ENCODE measurements at regions not wholly inside any gene's neighbourhood (a gene's known extent, or its start where the extent isn't known, plus 50 kb on each side); places are given as distances from the start of the nearest gene placed in this dataset.

DNA sequence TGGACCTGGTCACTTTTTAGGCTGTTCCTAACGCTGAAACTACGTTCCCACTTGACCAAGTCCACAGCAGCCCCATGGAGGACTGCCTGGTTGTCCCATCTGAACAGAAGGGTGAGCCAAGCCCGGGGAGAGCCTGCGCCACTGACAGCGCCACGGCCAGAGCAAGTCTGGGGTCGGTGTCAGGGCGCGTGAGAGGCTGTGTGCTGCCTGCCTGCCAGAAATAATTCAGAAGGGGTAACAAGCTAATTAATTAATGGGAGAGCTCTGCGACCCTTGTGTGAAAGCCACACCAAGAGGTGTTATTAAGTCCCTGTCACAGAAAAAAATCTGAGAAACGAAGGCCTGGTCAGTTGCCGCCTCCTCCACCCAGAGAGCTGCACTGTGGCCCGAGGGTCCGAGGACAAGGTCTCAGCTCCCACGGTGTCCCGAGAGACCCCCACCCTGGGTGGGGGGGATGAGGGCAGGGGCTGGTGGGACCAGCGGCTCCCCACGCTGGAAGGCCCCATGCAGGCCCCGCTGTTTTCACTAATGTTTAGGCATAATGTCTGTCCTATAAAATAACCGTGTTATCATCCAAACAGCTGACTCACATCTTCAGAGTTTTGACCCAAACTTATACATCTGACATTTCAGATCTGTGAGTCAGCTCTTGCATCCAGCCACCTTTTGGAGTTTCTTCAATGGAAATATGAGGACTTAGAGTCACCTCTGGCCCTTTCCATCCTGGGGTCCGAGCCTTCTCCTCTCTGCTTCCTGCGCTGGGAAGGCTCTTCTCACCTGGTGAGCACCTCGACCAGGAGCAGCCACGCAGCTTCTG lies 58.5 kb downstream of the DLL1 start:
- DNase-seq (ENCODE audit: low read depth in 1 of 2, low spot score in 2 of 2) = no peak
- Histone ChIP-seq H3K4me1 (replicated peaks) (no peaks in the 10 kb centered on the region), H3K4me3 (no peak overlapping the region), H3K27me3 (replicated peaks) (no peaks in the 10 kb centered on the region), H3K9me3 (replicated peaks) (no peaks in the 10 kb centered on the region), H3K27ac (no peak overlapping the region), H3K36me3 (no peaks in the 10 kb centered on the region)

DNA sequence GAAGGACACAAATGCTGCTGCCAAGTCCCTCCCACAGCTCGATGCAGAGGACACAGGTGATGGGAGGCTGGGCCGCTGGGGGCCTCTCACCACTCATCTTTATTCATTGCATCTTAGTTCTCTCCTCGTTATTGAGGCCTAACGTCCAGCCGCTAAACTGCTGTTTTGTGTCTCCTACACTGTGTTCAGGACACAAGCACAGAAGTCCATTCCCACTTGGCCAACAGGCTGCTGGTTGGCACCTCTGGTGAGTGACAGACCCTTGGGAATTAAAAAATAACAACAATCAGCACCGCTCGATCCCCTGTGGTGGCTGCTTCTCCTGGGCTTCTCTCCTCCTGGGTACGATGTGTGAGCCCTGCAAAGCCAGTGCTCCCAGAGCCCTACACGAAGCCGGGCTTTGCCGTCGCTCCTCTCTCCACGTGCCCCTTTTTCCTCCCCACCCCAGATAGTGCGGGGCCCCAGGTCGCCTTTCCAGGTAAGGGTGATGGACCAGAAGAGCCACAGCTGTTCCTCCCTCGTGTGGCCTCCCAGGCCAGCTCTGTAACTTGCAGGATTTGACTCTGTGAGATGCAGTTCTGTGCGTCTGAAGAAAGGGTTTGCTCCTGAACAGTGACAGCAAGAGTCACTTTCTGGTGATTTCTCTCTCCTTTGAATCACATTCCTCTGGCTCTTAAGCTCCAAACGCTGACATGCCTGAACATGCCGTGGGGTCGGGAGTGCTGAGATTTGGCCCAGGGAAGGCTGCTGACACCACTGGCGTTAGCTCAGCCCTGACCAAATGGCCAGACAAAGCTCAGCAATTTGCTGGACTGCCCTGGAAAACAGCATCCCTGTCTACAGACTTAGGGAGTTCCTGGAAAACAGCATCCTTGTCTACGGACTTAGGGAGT lies 59.3 kb downstream of the DLL1 start:
- DNase-seq (ENCODE audit: low read depth in 1 of 2, low spot score in 2 of 2) = no peak
- no peak overlapping the region for H3K27ac ChIP-seq

DNA sequence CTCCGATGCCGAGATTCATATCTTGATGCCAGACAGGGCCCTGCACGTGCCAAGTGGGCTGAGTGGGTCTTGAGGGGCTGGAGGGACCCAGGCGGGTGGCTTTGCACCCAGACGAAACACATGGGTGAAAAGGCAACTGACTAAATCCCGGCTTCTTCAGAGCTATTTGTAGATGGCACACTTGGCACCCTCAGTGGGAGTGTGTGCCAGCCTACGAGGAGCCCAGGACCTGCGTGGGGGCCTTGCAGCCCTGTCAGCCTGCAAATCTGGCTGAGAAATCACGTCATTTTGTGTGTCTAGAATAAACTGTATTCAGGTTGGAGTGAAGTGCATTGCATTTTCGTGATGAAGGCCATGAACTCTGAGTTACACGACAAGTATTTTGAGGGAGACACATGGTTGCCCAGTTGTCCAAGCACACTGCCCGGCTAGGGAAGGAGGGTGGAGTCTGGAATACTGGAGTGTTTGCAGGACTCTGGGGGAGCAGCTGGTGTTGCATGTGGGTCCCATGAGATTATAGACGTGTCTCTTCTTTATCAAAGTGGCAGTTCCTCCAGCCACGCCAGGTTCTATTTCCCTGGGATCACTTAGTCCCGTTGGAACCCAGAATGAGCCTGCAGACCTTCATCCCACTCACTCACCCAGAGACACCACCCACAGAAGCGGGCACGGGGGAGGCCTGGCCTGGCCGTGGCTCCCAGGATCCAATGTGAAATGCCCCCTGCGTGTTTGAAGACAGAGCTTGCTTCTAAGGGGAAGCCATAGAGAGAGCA lies 60.2 kb downstream of the DLL1 start:
- Histone ChIP-seq H3K36me3 (no peaks in the 10 kb centered on the region), H3K27me3 (replicated peaks) (no peaks in the 10 kb centered on the region), H3K9me3 (replicated peaks) (no peaks in the 10 kb centered on the region), H3K4me1 (replicated peaks) (no peaks in the 10 kb centered on the region), H3K4me3 (no peak overlapping the region), H3K27ac (no peak overlapping the region)
- DNase-seq (ENCODE audit: low read depth in 1 of 2, low spot score in 2 of 2) = no peak

More for the DNA sequence above, 59.3 kb downstream of the DLL1 start:
- H3K4me3 ChIP-seq = no peak overlapping the region
- no peaks in the 10 kb centered on the region for H3K9me3 ChIP-seq (replicated peaks)
- H3K4me1 ChIP-seq (replicated peaks) = no peaks in the 10 kb centered on the region
- no peaks in the 10 kb centered on the region for H3K27me3 ChIP-seq (replicated peaks)
- no peaks in the 10 kb centered on the region for H3K36me3 ChIP-seq

DNA sequence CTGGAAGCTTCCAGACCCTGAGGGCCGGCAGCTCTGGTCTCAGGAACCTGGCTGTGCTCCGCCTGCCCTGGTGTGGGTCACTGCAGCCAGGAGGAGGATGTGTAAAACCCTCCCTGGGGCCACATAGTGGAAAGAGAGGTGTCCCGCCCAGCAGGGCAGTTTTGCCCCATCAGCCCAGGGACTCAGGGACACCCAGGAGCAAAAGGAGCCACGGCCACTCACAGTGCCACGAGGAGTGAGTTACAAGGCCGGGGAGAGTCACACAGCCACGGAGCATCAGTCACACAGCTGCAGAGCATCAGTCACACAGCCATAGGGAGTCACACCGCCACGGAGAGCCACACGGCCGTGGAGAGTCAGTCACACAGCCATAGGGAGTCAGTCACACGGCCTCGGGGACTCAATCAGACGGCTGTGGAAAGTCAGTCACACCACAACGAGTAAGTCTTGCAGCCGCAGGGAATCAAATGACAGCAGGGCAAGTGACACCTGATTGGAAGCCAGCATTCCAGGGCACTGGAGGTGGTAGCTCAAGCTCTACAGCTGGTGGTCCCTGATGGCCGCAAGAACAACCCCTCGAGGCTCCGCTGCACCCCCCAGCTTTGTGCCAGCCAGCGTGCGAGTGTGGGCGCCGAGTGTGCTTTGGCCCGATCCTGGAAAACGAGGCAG lies 60.9 kb downstream of the DLL1 start:
- no peak overlapping the region for H3K27ac ChIP-seq
- no peaks in the 10 kb centered on the region for H3K4me1 ChIP-seq (replicated peaks)
- no peak overlapping the region for H3K4me3 ChIP-seq
- no peaks in the 10 kb centered on the region for H3K9me3 ChIP-seq (replicated peaks)
- H3K27me3 ChIP-seq (replicated peaks) = no peaks in the 10 kb centered on the region
- DNase-seq (ENCODE audit: low read depth in 1 of 2, low spot score in 2 of 2) = no peak
- no peaks in the 10 kb centered on the region for H3K36me3 ChIP-seq

DNA sequence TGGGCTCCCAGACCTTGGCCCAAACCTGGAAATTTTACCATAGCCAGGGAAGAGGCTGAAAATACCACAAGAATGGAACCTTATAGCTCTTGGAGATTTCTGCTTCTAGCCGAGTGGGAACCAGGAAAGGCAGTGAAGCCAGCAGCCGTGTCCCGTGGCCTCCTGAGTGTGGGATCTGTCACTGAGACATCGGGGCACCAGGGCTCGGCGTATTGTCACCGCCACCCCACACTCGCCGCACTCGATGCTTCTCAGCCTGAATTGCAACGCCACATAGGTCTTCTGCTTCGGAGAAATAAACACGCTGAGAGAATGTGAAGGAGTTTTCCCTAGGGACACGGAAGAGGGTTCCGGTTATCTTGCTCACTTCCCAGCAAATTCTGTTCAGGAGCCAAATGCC lies 61.5 kb downstream of the DLL1 start:
- no peaks in the 10 kb centered on the region for H3K27me3 ChIP-seq (replicated peaks)
- no peak overlapping the region for H3K4me3 ChIP-seq
- no peak overlapping the region for H3K27ac ChIP-seq
- H3K9me3 ChIP-seq (replicated peaks) = no peaks in the 10 kb centered on the region
- no peak for DNase-seq (ENCODE audit: low read depth in 1 of 2, low spot score in 2 of 2)
- no peaks in the 10 kb centered on the region for H3K4me1 ChIP-seq (replicated peaks)
- H3K36me3 ChIP-seq = no peaks in the 10 kb centered on the region

DNA sequence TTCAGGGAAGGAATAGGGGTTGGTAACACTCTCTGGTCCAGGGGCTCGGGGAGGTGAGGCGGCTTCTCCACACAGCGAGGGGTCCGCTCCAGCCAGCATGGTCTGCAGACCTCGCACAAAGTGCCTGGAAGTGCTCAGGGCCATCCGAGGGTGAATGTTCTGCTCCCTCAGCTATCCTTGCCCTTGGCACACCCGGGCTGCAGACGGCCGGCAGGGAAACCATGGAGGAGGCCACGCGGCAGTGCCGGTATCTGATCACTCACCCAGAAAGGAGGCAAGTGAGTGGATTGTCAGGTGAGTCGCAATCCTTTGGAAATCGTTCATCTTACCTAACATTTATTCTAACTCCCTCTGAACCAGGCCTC lies 62.0 kb downstream of the DLL1 start:
- no peak overlapping the region for H3K4me3 ChIP-seq
- no peak overlapping the region for H3K27ac ChIP-seq
- no peaks in the 10 kb centered on the region for H3K4me1 ChIP-seq (replicated peaks)
- H3K36me3 ChIP-seq = no peaks in the 10 kb centered on the region
- DNase-seq (ENCODE audit: low read depth in 1 of 2, low spot score in 2 of 2) = no peak
- H3K27me3 ChIP-seq (replicated peaks) = no peaks in the 10 kb centered on the region
- H3K9me3 ChIP-seq (replicated peaks) = no peaks in the 10 kb centered on the region

DNA sequence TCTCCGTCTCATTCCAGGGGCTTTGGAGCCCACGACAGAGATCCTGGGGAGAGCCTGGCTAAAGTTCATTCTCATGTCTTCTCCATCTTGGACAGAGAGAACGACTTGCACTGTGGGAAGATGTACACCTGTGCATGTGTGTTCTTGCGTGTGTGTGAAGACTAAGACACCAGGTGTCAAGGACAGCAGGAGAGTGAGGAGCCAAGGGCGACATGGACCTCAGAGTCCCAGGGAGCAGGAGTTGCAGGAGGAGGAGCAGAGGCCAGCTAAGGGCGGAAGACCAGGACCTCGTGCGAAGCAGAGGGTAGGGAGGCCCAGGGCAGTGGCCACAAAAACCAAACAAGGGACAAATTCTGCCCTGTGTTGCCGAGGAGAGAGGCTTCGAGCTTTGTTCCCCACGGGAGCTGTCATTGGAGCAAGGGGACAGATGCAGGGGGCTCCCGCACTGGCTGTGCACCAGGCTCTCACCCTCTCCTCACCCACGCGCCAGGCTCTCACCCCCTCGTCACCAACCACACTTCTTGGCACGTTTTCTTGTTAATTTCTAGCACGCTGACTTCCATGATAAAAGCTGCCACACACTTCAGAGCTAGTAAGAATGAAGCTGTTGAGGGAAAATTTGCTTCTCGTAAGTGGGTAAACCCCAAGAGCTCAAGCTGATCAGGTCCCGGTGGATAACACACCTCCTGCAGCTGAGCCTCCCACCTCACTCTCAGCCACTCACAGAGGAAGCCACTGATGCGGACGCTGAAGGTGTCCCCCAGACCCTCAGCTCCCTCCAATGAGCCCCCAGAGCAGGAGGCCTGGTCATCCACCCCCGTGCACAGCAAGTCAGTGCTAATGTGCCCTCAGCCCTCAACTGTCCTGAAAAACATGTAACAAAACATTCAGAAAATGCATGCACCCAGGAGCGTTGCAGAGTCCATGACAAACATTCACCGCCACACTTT lies 62.6 kb downstream of the DLL1 start:
- H3K27ac ChIP-seq = no peak overlapping the region
- H3K36me3 ChIP-seq = no peaks in the 10 kb centered on the region
- H3K4me1 ChIP-seq (replicated peaks) = no peaks in the 10 kb centered on the region
- DNase-seq (ENCODE audit: low read depth in 1 of 2, low spot score in 2 of 2) = no peak
- no peaks in the 10 kb centered on the region for H3K9me3 ChIP-seq (replicated peaks)
- H3K27me3 ChIP-seq (replicated peaks) = no peaks in the 10 kb centered on the region
- no peak overlapping the region for H3K4me3 ChIP-seq

DNA sequence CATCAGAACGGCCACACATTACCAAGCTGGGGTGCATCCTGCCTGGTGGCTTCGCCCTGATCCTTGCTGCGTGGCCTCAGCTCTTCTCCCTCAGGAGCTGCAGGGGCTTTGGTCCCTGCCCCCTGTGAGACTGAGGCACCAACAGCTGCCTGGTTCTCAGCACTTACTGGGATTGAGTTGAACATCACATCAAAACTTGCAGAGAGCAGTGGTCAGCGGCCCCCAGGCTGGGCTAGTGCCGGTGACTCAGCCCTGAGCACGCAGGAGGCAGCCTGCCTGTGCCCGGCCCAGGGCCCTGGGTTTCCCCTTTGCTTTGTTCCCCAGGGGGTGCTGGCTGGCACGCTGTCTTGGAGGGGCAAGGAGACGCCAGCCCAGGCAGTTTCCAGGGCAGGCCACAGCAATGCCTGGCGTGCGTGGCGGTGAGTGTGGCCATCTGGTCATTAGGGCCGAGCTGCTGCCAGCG lies 63.3 kb downstream of the DLL1 start:
- Histone ChIP-seq H3K9me3 (replicated peaks) (no peaks in the 10 kb centered on the region), H3K36me3 (no peaks in the 10 kb centered on the region), H3K27ac (no peak overlapping the region), H3K4me3 (no peak overlapping the region), H3K4me1 (replicated peaks) (no peaks in the 10 kb centered on the region), H3K27me3 (replicated peaks) (no peaks in the 10 kb centered on the region)
- no peak for DNase-seq (ENCODE audit: low read depth in 1 of 2, low spot score in 2 of 2)

DNA sequence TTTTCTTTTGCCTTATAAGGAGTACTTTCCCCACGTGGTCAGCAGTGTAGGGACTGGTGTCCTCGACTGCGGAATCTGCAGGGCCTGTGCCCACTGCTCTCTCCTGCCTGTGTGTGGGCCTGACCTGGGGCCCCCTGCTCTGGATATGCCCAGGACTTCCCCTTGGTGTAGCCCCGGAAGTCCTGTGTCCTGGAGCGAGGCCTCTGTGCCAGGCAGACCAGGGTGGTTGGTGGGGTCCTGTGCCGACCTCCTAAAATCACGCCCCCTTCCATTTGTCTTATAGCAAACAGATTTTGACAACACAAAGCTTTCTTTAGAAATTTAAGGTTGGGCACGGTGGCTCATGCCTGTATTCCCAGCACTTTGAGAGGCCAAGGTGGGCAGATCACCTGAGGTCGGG lies 64.2 kb downstream of the DLL1 start:
- Histone ChIP-seq H3K9me3 (replicated peaks) (no peaks in the 10 kb centered on the region), H3K36me3 (no peaks in the 10 kb centered on the region), H3K27ac (no peak overlapping the region), H3K4me3 (no peak overlapping the region), H3K27me3 (replicated peaks) (no peaks in the 10 kb centered on the region), H3K4me1 (replicated peaks) (no peaks in the 10 kb centered on the region)
- no peak for DNase-seq (ENCODE audit: low read depth in 1 of 2, low spot score in 2 of 2)

DNA sequence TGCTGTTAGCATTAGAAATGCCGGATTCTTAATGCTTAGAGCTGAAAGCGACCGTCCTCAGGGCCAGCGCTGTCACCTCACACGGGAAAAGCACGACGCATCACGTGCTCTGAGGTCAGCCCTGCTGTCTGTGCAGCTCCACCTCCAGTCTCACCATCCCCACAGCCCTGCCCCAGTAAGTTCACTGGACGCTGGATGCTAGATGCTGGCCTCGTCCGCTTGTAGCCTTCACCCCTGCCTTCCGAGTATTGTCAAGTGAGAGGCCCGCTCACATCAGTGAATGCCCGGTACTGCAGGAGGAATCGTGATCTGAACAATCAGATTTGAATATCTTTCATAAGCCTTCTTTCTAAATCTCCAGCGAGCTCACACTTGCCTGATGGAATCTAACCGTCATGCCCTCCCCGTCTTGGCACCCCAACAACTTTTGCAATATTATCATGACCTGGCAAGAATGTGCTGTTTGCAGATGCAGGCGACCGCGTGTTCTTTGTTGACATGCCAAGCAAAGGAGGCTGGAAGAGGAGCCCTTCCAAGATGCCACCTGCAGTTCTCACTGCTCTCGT lies 64.9 kb downstream of the DLL1 start:
- no peak for DNase-seq (ENCODE audit: low read depth in 1 of 2, low spot score in 2 of 2)
- H3K36me3 ChIP-seq = no peaks in the 10 kb centered on the region

DNA sequence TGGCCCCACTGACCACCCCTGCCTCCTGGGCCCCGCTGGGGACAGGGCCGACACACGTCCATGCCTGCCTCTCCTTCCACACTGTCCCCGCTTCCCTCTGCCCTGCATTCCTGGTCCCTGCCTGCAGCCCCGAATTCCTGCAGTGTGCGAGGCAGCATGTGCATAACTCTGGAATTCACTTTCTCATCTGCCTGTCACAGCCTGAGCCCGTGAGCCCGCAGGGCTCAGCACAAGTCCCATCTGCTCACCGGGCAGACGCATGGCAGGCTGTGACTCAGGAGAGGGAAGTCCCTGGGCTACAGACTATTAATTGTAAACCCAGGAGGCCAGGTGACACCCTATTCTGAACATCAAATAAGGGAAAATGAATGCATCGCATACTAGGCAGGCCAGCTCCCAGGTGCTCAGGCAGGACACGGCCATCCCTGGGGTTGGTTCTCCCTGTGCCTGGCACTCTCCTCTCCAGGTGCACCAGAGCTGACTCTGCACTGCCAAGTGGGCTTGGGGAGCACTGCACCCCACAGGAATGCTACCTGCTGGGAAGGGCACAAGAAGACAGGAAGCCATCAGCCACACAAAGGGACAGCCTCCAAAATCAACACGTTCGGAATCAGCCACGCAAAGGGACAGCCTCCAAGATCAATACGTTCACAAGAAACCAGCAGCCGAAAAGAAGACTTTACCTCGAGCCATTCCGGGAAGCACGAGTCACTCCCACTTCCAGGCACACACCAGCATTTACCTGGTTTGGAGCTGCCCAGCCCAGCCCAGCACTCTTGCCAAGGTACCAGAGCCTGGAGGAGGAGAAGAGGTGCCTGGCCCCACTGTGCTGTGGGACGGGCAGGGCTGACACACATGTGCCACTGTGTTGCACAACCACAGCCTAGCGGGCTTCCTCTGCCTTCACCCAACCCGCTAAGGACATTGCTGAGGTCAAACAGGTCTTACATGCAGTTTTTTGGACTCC lies 65.9 kb downstream of the DLL1 start:
- no peak overlapping the region for H3K27ac ChIP-seq
- no peak for DNase-seq (ENCODE audit: low read depth in 1 of 2, low spot score in 2 of 2)
- H3K36me3 ChIP-seq = no peaks in the 10 kb centered on the region
- no peak overlapping the region for H3K4me3 ChIP-seq
- no peaks in the 10 kb centered on the region for H3K4me1 ChIP-seq (replicated peaks)
- no peaks in the 10 kb centered on the region for H3K9me3 ChIP-seq (replicated peaks)
- H3K27me3 ChIP-seq (replicated peaks) = no peaks in the 10 kb centered on the region

More for the DNA sequence above, 64.9 kb downstream of the DLL1 start:
- no peak overlapping the region for H3K27ac ChIP-seq
- no peaks in the 10 kb centered on the region for H3K9me3 ChIP-seq (replicated peaks)
- H3K27me3 ChIP-seq (replicated peaks) = no peaks in the 10 kb centered on the region
- no peak overlapping the region for H3K4me3 ChIP-seq
- H3K4me1 ChIP-seq (replicated peaks) = no peaks in the 10 kb centered on the region
